H9 (cell line): ENCODE measurements at regions not wholly inside any gene's neighbourhood (a gene's known extent, or its start where the extent isn't known, plus 50 kb on each side); places are given as distances from the start of the nearest gene placed in this dataset.

Experiments used
- DNase-seq: peaks from one replicate; pipeline ENCODE4 v3.0.0-alpha.2; 2017
- H2AFZ ChIP-seq: one replicate; pipeline ENCODE4 v1.6.1; 2013; ENCODE audit warnings: mild to moderate bottlenecking, low read length, control low read depth, moderate library complexity
- H2AK5ac ChIP-seq: 2 replicates; pipeline ENCODE4 v1.6.1; 2013; ENCODE audit warnings: low read length, control low read depth, mixed read lengths; ENCODE audit not compliant: insufficient read length
- H2BK120ac ChIP-seq: one replicate; pipeline ENCODE4 v1.6.1; 2013; ENCODE audit warnings: low read depth, mild to moderate bottlenecking, low read length, control low read depth, inconsistent platforms; ENCODE audit not compliant: poor library complexity, severe bottlenecking
- H2BK12ac ChIP-seq: 2 replicates; pipeline ENCODE4 v1.6.1; 2013; ENCODE audit warnings: low read length, control low read depth, mixed read lengths, low read depth; ENCODE audit not compliant: insufficient read length
- H2BK15ac ChIP-seq: 2 replicates; pipeline ENCODE4 v1.6.1; 2013; ENCODE audit warnings: low read depth, low read length, control low read depth
- H2BK20ac ChIP-seq: one replicate; pipeline ENCODE4 v1.6.1; 2013; ENCODE audit warnings: low read depth, mild to moderate bottlenecking, low read length, control low read depth, inconsistent platforms; ENCODE audit not compliant: poor library complexity, severe bottlenecking
- H2BK5ac ChIP-seq: 2 replicates; pipeline ENCODE4 v1.6.1; 2013; ENCODE audit warnings: low read length, control low read depth, mixed read lengths; ENCODE audit not compliant: insufficient read length
- H3K14ac ChIP-seq: 2 replicates; pipeline ENCODE4 v1.6.1; 2013; ENCODE audit warnings: low read length, control low read depth; ENCODE audit not compliant: insufficient read depth
- H3K18ac ChIP-seq: 2 replicates; pipeline ENCODE4 v1.6.1; 2013; ENCODE audit warnings: low read depth, mild to moderate bottlenecking, mixed read lengths, low read length, control low read depth; ENCODE audit not compliant: insufficient read length
- H3K23ac ChIP-seq: 2 replicates; pipeline ENCODE4 v1.6.1; 2013; ENCODE audit warnings: low read length, control low read depth, mixed read lengths, low read depth; ENCODE audit not compliant: insufficient read length
- H3K23me2 ChIP-seq: 2 replicates; pipeline ENCODE4 v1.6.1; 2013; ENCODE audit warnings: low read depth, mild to moderate bottlenecking, mixed read lengths, low read length, control low read depth; ENCODE audit not compliant: insufficient read length, poor library complexity, severe bottlenecking
- H3K27ac ChIP-seq: 2 replicates; pipeline ENCODE4 v1.5.1; 2013; ENCODE audit warnings: low read length, control low read depth, mixed read lengths, low read depth; ENCODE audit not compliant: insufficient read length
- H3K27me3 ChIP-seq: 2 replicates; pipeline ENCODE4 v1.6.1; 2013; ENCODE audit warnings: low read length, control low read depth, inconsistent platforms; ENCODE audit not compliant: insufficient read depth
- H3K4ac ChIP-seq: 2 replicates; pipeline ENCODE4 v1.6.1; 2013; ENCODE audit warnings: low read depth, mild to moderate bottlenecking, control low read depth, inconsistent platforms, low read length, moderate library complexity
- H3K4me1 ChIP-seq: 2 replicates; pipeline ENCODE4 v1.6.1; 2013; ENCODE audit warnings: low read length, control low read depth, inconsistent platforms; ENCODE audit not compliant: insufficient read depth
- H3K4me2 ChIP-seq: 2 replicates; pipeline ENCODE4 v1.6.1; 2013; ENCODE audit warnings: low read length, control low read depth, mixed read lengths; ENCODE audit not compliant: insufficient read length, insufficient read depth
- H3K56ac ChIP-seq: 2 replicates; pipeline ENCODE4 v1.6.1; 2013; ENCODE audit warnings: low read depth, mild to moderate bottlenecking, mixed read lengths, low read length, control low read depth; ENCODE audit not compliant: insufficient read length
- H3K79me1 ChIP-seq: 2 replicates; pipeline ENCODE4 v1.6.1; 2013; ENCODE audit warnings: low read depth, mild to moderate bottlenecking, moderate library complexity, low read length, control low read depth, inconsistent platforms; ENCODE audit not compliant: insufficient read depth, poor library complexity, severe bottlenecking
- H3K79me2 ChIP-seq: 2 replicates; pipeline ENCODE4 v1.6.1; 2013; ENCODE audit warnings: low read length, control low read depth, inconsistent platforms; ENCODE audit not compliant: insufficient read depth
- H3K9ac ChIP-seq: 2 replicates; pipeline ENCODE4 v1.6.1; 2013; ENCODE audit warnings: low read length, control low read depth, mixed read lengths; ENCODE audit not compliant: insufficient read length; ENCODE audit errors: extremely low read depth
- H3K9me3 ChIP-seq: one replicate; pipeline ENCODE4 v1.6.1; 2013; ENCODE audit warnings: low read depth, low read length, inconsistent platforms; ENCODE audit not compliant: control insufficient read depth
- H3T11ph ChIP-seq: one replicate; pipeline ENCODE4 v1.6.1; 2013; ENCODE audit warnings: mild to moderate bottlenecking, low read length, control low read depth, inconsistent platforms
- H4K20me1 ChIP-seq: one replicate; pipeline ENCODE4 v1.6.1; 2013; ENCODE audit not compliant: control insufficient read depth, insufficient read length, insufficient read depth
- H4K5ac ChIP-seq: 2 replicates; pipeline ENCODE4 v1.6.1; 2013; ENCODE audit warnings: low read depth, mild to moderate bottlenecking, mixed read lengths, low read length, control low read depth; ENCODE audit not compliant: insufficient read length
- H4K8ac ChIP-seq: replicated peaks from 2 replicates; pipeline ENCODE4 v1.6.1; 2013; ENCODE audit warnings: low read length, control low read depth, mixed read lengths, low read depth; ENCODE audit not compliant: insufficient read length
- H4K91ac ChIP-seq: 2 replicates; pipeline ENCODE4 v1.6.1; 2013; ENCODE audit warnings: low read depth, mild to moderate bottlenecking, moderate library complexity, mixed read lengths, low read length, control low read depth; ENCODE audit not compliant: insufficient read length
- H3K27ac Mint-ChIP-seq, 3 experiments: 2 replicates in 2 of 3; 3 replicates in 1 of 3; pipeline ENCODE4 v1.8.0; 2020 to 2021; ENCODE audit warnings: mixed read lengths in 3 of 3, mild to moderate bottlenecking in 1 of 3, moderate library complexity in 1 of 3
- H3K27me3 Mint-ChIP-seq: 2 replicates; pipeline ENCODE4 v1.8.0; 2021; ENCODE audit warnings: low read depth, mild to moderate bottlenecking, moderate library complexity, mixed read lengths
- H3K36me3 Mint-ChIP-seq, 3 experiments: 2 replicates in 2 of 3; 3 replicates in 1 of 3; pipeline ENCODE4 v1.8.0; 2020 to 2021; ENCODE audit warnings: low read depth in 3 of 3, mixed read lengths in 3 of 3; ENCODE audit not compliant: insufficient read depth in 1 of 3
- H3K4me1 Mint-ChIP-seq, 2 experiments: 2 replicates each; pipeline ENCODE4 v1.8.0; 2020; ENCODE audit warnings: mixed read lengths in 2 of 2
- H3K4me3 Mint-ChIP-seq, 2 experiments: 2 replicates in 1 of 2; 3 replicates in 1 of 2; pipeline ENCODE4 v1.8.0; 2020 to 2021; ENCODE audit warnings: mild to moderate bottlenecking in 2 of 2, mixed read lengths in 2 of 2, moderate library complexity in 1 of 2
- H3K9me3 Mint-ChIP-seq, 2 experiments: 2 replicates in 1 of 2; 3 replicates in 1 of 2; pipeline ENCODE4 v1.8.0; 2020; ENCODE audit warnings: mild to moderate bottlenecking in 2 of 2, mixed read lengths in 2 of 2, moderate library complexity in 1 of 2
- WGBS: extraction: QIAGEN DNeasy Blood & Tissue Kit; methylation state at CpG from one replicate; pipeline ENCODE4 v1.1.7; 2013; ENCODE audit warnings: missing lambda C conversion rate, low lambda C conversion rate, mixed read lengths; ENCODE audit not compliant: insufficient read length; ENCODE audit errors: extremely low coverage; 5-methylcytosine and 5-hydroxymethylcytosine counted together
- TF ChIP-seq, protein P1 (sequence below): fragments of 200-600 bp; sonication (generic); conservative IDR thresholded peaks from 3 replicates; pipeline ENCODE4 v1.8.0; 2021; ENCODE audit warnings: antibody characterized with exemption, mild to moderate bottlenecking

DNA sequence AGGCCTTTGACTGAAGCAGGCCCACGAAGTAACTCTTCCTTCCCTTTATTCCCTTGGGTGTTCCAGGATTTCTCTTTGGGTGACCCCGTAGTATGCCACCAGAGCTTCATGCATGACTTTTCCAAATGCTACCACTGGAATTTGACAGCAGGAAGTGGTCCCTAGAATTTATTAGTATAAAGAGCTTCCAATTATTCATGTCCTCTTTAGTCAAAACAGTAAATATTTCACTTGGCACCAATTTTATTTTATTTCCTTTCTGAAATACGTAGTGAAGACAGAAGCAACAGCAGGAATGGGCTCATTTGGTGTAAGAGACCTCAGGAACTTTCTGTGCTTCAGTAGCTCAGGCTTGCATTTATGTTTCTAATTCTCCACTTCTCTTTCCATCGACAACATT is 151.3 kb downstream of the LCA5 start:
- H3K23ac ChIP-seq: no peak overlapping the region
- DNase-seq: no peak
- Mint-ChIP-seq H3K4me1 (peaks cover 6 to 9% of the 10 kb centered on the region in 2 experiments), H3K9me3 (peaks cover 1 to 2% of the 10 kb centered on the region in 2 experiments; a peak in 1 of 5 replicates), H3K27me3 (no peaks in the 10 kb centered on the region), H3K4me3 (no peak overlapping the region), H3K27ac (no peak overlapping the region), H3K36me3 (no peaks in the 10 kb centered on the region)
- no peaks in the 10 kb centered on the region for H4K20me1 ChIP-seq
- H3K4me2 ChIP-seq: no peak overlapping the region
- no peak overlapping the region for H2BK120ac ChIP-seq
- no peak overlapping the region for H3K4ac ChIP-seq
- no peaks in the 10 kb centered on the region for H3K79me2 ChIP-seq
- no peak overlapping the region for H2AFZ ChIP-seq
- no peak overlapping the region for H2AK5ac ChIP-seq
- H4K5ac ChIP-seq: no peak overlapping the region
- H3K23me2 ChIP-seq: no peaks in the 10 kb centered on the region
- WGBS: no CpG with 5 or more reads among the region's 4 CpGs
- H2BK12ac ChIP-seq: no peak overlapping the region
- H3K9ac ChIP-seq: no peak overlapping the region
- TF ChIP-seq, protein P1, sequence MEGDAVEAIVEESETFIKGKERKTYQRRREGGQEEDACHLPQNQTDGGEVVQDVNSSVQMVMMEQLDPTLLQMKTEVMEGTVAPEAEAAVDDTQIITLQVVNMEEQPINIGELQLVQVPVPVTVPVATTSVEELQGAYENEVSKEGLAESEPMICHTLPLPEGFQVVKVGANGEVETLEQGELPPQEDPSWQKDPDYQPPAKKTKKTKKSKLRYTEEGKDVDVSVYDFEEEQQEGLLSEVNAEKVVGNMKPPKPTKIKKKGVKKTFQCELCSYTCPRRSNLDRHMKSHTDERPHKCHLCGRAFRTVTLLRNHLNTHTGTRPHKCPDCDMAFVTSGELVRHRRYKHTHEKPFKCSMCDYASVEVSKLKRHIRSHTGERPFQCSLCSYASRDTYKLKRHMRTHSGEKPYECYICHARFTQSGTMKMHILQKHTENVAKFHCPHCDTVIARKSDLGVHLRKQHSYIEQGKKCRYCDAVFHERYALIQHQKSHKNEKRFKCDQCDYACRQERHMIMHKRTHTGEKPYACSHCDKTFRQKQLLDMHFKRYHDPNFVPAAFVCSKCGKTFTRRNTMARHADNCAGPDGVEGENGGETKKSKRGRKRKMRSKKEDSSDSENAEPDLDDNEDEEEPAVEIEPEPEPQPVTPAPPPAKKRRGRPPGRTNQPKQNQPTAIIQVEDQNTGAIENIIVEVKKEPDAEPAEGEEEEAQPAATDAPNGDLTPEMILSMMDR: no peak
- H3K79me1 ChIP-seq: no peaks in the 10 kb centered on the region
- no peak overlapping the region for H3K27ac ChIP-seq
- H3K14ac ChIP-seq: no peak overlapping the region
- no peak overlapping the region for H2BK15ac ChIP-seq
- no peaks in the 10 kb centered on the region for H3K9me3 ChIP-seq
- no peak overlapping the region for H4K91ac ChIP-seq
- no peaks in the 10 kb centered on the region for H3K4me1 ChIP-seq
- no peak overlapping the region for H3K56ac ChIP-seq
- no peak overlapping the region for H2BK20ac ChIP-seq
- H3K18ac ChIP-seq: no peak overlapping the region
- H3K27me3 ChIP-seq: no peaks in the 10 kb centered on the region
- H4K8ac ChIP-seq: no peak overlapping the region
- no peak overlapping the region for H2BK5ac ChIP-seq
- no peak overlapping the region for H3T11ph ChIP-seq
